ENCODE measurements at regions not wholly inside any gene's neighbourhood (a gene's known extent, or its start where the extent isn't known, plus 50 kb on each side); places are given as distances from the start of the nearest gene placed in this dataset.

- no peak overlapping the region for H3K27ac Mint-ChIP-seq
- TF ChIP-seq CTCF (conservative IDR thresholded peaks at IDR 0.05): no peak
- H3K4me1 Mint-ChIP-seq (ENCODE audit: unreplicated experiment): peaks cover 10% of the 10 kb centered on the region
- no peaks in the 10 kb centered on the region for H3K36me3 Mint-ChIP-seq
- no peak for DNase-seq (ENCODE audit: extremely low spot score, unreplicated experiment)
- H3K27me3 Mint-ChIP-seq: peaks cover 17% of the 10 kb centered on the region
- no peak overlapping the region for H3K4me3 Mint-ChIP-seq
- H3K9me3 Mint-ChIP-seq: no peaks in the 10 kb centered on the region
Observed at GRCh38 chr16:5736209-5736930, 638.8 kb upstream of the EEF2KMT start.

GRCh38 chr16:5735444-5735843, 637.8 kb upstream of the EEF2KMT start:
- H3K36me3 Mint-ChIP-seq: no peaks in the 10 kb centered on the region
- no peak for DNase-seq (ENCODE audit: extremely low spot score, unreplicated experiment)
- H3K4me1 Mint-ChIP-seq (ENCODE audit: unreplicated experiment): peaks cover 10% of the 10 kb centered on the region
- H3K4me3 Mint-ChIP-seq: no peak overlapping the region
- H3K27me3 Mint-ChIP-seq: peaks cover 17% of the 10 kb centered on the region
- H3K9me3 Mint-ChIP-seq: no peaks in the 10 kb centered on the region
- TF ChIP-seq CTCF (conservative IDR thresholded peaks at IDR 0.05): no peak
- H3K27ac Mint-ChIP-seq: no peak overlapping the region

GRCh38 chr16:5730783-5731182, 633.2 kb upstream of the EEF2KMT start:
- peaks cover 23% of the 10 kb centered on the region for H3K27me3 Mint-ChIP-seq
- no peaks in the 10 kb centered on the region for H3K4me1 Mint-ChIP-seq (ENCODE audit: unreplicated experiment)
- no peak overlapping the region for H3K27ac Mint-ChIP-seq
- no peak overlapping the region for H3K4me3 Mint-ChIP-seq
- TF ChIP-seq CTCF (conservative IDR thresholded peaks at IDR 0.05): no peak
- H3K9me3 Mint-ChIP-seq: no peaks in the 10 kb centered on the region
- H3K36me3 Mint-ChIP-seq: no peaks in the 10 kb centered on the region
- DNase-seq (ENCODE audit: extremely low spot score, unreplicated experiment): no peak

- DNase-seq (ENCODE audit: extremely low spot score, unreplicated experiment): no peak
- Mint-ChIP-seq H3K4me3 (no peak overlapping the region), H3K27ac (no peak overlapping the region), H3K36me3 (no peaks in the 10 kb centered on the region), H3K4me1 (ENCODE audit: unreplicated experiment) (no peaks in the 10 kb centered on the region), H3K9me3 (no peaks in the 10 kb centered on the region), H3K27me3 (peaks cover 12% of the 10 kb centered on the region)
- no peak for TF ChIP-seq CTCF (conservative IDR thresholded peaks at IDR 0.05)
Observed at GRCh38 chr16:5722116-5722619, 624.6 kb upstream of the EEF2KMT start.

- no peak overlapping the region for H3K4me3 Mint-ChIP-seq
- no peaks in the 10 kb centered on the region for H3K36me3 Mint-ChIP-seq
- no peak for DNase-seq (ENCODE audit: extremely low spot score, unreplicated experiment)
- no peak overlapping the region for H3K27ac Mint-ChIP-seq
- no peak for TF ChIP-seq CTCF (conservative IDR thresholded peaks at IDR 0.05)
- peaks cover 15% of the 10 kb centered on the region for H3K27me3 Mint-ChIP-seq
- H3K4me1 Mint-ChIP-seq (ENCODE audit: unreplicated experiment): no peaks in the 10 kb centered on the region
- no peaks in the 10 kb centered on the region for H3K9me3 Mint-ChIP-seq
Observed at GRCh38 chr16:5715155-5715554, 617.6 kb upstream of the EEF2KMT start.
